ENCODE measurements at regions not wholly inside any gene's neighbourhood (a gene's known extent, or its start where the extent isn't known, plus 50 kb on each side); places are given as distances from the start of the nearest gene placed in this dataset.

DNA sequence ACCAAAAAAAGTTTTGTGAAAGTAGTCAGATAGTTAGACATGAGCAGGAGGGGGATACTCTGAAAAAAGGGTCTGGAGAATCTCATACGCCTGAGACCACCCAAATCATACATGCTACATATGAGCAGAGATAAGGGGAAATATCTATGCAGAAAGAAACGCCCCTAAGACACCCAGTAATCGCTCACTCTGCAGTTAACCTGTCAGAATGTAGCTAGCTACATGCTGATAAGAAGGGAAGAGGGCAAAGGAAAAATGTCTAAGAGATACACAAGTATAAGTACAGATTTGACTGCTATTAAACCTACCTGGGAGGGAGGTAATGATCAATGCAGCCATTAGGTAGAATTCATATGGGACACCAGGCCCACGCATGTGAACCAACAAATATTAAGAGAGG, 1159.5 kb upstream of the PCDH10 start:
- H3K36me3 ChIP-seq, result no peaks in the 10 kb centered on the region
- TF ChIP-seq, protein P1, sequence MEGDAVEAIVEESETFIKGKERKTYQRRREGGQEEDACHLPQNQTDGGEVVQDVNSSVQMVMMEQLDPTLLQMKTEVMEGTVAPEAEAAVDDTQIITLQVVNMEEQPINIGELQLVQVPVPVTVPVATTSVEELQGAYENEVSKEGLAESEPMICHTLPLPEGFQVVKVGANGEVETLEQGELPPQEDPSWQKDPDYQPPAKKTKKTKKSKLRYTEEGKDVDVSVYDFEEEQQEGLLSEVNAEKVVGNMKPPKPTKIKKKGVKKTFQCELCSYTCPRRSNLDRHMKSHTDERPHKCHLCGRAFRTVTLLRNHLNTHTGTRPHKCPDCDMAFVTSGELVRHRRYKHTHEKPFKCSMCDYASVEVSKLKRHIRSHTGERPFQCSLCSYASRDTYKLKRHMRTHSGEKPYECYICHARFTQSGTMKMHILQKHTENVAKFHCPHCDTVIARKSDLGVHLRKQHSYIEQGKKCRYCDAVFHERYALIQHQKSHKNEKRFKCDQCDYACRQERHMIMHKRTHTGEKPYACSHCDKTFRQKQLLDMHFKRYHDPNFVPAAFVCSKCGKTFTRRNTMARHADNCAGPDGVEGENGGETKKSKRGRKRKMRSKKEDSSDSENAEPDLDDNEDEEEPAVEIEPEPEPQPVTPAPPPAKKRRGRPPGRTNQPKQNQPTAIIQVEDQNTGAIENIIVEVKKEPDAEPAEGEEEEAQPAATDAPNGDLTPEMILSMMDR (IDR thresholded peaks at IDR 0.05), result no peak
- TF ChIP-seq POLR2A (IDR thresholded peaks at IDR 0.05), result no peak
- no peak overlapping the region for H3K4me3 ChIP-seq
- no peaks in the 10 kb centered on the region for H3K9me3 ChIP-seq
- H3K4me1 ChIP-seq, result no peaks in the 10 kb centered on the region
- intact Hi-C loops (cut with DNase I), result no loop called here
- no peak for DNase-seq
- H3K27me3 ChIP-seq, result no peaks in the 10 kb centered on the region
- H3K27ac ChIP-seq, result no peak overlapping the region
- WGBS, 2 donors, result 52 to 85% methylated on average over 4 of the region's 4 CpGs

DNA sequence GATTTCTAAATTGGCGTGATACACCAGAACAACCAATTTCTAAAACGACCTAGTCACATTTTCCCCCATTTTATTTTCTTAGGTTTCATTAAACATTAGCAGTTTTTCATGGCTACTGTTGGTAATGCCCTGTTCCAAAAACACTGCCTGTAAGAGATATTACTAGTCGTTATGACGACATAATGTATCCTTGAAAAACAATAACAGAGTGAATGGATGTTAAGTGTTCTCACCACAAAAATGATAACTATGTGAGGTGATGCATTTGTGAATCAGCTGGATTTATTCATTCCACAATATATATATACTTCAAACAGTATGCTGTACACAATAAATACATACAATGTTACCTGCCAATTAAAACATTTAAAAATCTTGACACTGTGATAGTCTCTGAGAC, 1147.6 kb upstream of the PCDH10 start:
- H3K4me1 ChIP-seq, result no peaks in the 10 kb centered on the region
- DNase-seq, result no peak
- no peak overlapping the region for H3K4me3 ChIP-seq
- no peaks in the 10 kb centered on the region for H3K36me3 ChIP-seq
- intact Hi-C loops (cut with DNase I), result no loop called here
- H3K27me3 ChIP-seq, result no peaks in the 10 kb centered on the region
- 73 to 82% methylated on average over 4 of the region's 4 CpGs for WGBS, 2 donors
- no peaks in the 10 kb centered on the region for H3K9me3 ChIP-seq
- TF ChIP-seq, protein P1 (IDR thresholded peaks at IDR 0.05), result no peak
- TF ChIP-seq POLR2A (IDR thresholded peaks at IDR 0.05), result no peak
- no peak overlapping the region for H3K27ac ChIP-seq

DNA sequence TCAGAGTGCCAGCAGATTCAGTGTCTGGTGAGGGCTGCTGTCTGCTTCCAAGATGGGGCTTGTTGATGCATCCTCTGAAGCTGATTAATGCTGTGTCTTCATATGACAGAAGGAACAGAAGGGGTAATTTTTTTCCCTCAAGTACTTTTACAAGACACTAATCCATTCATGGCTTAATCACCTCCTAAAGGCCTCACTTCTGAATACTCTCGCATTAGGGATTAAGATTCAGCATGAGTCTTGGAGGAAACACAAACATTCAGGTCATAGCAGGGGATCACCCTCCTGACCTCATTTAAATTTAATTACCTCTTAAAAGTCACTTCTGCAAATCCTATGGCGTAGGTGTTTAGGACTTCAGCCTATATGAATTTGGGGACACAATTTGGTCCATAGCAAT, 1145.5 kb upstream of the PCDH10 start:
- WGBS, 2 donors, result 65 to 69% methylated on average over 2 of the region's 2 CpGs
- no peaks in the 10 kb centered on the region for H3K4me1 ChIP-seq
- H3K27me3 ChIP-seq, result no peaks in the 10 kb centered on the region
- H3K27ac ChIP-seq, result no peak overlapping the region
- no peaks in the 10 kb centered on the region for H3K9me3 ChIP-seq
- H3K4me3 ChIP-seq, result no peak overlapping the region
- no peak for DNase-seq
- H3K36me3 ChIP-seq, result no peaks in the 10 kb centered on the region
- TF ChIP-seq POLR2A (IDR thresholded peaks at IDR 0.05), result no peak
- TF ChIP-seq, protein P1 (IDR thresholded peaks at IDR 0.05), result no peak
- intact Hi-C loops (cut with DNase I), result no loop called here

DNA sequence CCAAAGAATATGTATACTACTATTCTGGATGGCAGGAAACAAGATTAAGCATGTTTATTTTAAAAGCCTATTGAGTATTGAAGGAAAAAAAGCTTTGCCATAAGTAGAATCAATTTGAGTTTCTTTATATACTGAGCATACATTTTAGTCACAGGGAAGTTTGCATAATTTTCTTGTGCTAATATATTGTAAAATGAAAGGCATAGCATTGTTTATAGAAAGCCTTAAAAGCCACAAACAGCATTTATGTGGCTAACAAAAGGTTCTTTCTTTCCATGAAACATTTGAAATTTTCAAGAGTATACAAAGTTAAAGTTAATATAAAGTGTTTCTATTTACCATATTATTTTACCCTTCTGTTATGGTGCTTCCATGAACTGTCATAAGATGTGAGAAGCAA, 1133.8 kb upstream of the PCDH10 start:
- Histone ChIP-seq H3K9me3 (peaks cover 0 to 6% (median 0%) of the 10 kb centered on the region in 3 donors), H3K4me3 (no peak overlapping the region), H3K4me1 (no peaks in the 10 kb centered on the region), H3K27me3 (no peaks in the 10 kb centered on the region), H3K27ac (no peak overlapping the region), H3K36me3 (no peaks in the 10 kb centered on the region)
- intact Hi-C loops (cut with DNase I), result no loop called here
- DNase-seq, result no peak
- TF ChIP-seq, protein P1 (IDR thresholded peaks at IDR 0.05), result no peak
- TF ChIP-seq POLR2A (IDR thresholded peaks at IDR 0.05), result no peak

DNA sequence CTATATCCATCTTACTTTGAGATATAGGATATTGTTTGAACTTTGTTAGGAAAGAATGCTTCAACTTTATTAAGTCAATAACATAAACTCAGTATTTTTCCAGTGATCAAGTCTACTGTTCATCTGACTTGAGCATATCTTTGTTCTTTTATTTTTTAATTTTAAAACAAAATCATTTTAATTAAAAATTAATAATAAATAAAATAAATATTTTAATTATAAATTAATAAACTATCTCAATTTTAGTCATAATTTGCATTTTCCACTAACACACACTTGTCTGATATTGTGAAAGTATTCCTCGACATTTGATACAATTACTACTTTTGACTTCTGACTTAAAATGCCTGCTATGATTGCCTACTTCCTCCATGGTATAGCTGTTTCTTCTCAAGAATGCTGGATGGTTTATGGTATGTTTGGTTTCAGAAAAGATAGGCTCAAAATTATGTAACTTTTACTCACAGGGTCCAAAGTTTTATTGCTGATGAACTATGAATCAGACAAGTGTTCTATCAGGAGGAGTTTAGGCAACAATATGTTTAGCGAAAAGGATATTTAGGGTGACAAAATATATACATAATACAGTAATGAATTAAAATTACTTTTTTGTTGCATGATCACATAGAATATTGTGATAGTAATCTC, 1132.3 kb upstream of the PCDH10 start:
- 85 to 96% methylated on average over 2 of the region's 2 CpGs for WGBS, 2 donors
- no peak overlapping the region for H3K27ac ChIP-seq
- TF ChIP-seq, protein P1 (IDR thresholded peaks at IDR 0.05), result no peak
- TF ChIP-seq POLR2A (IDR thresholded peaks at IDR 0.05), result no peak
- H3K4me1 ChIP-seq, result no peaks in the 10 kb centered on the region
- H3K36me3 ChIP-seq, result no peaks in the 10 kb centered on the region
- no peak for DNase-seq
- intact Hi-C loops (cut with DNase I), result no loop called here
- H3K27me3 ChIP-seq, result no peaks in the 10 kb centered on the region
- peaks cover 0 to under 1% (median 0%) of the 10 kb centered on the region in 3 donors for H3K9me3 ChIP-seq
- no peak overlapping the region for H3K4me3 ChIP-seq

Measured in esophagus squamous epithelium (tissue), 5 donors.